D341Med (cell line): ENCODE measurements at regions not wholly inside any gene's neighbourhood (a gene's known extent, or its start where the extent isn't known, plus 50 kb on each side); places are given as distances from the start of the nearest gene placed in this dataset.
"Not testable (repeated sequence)": the region's sequence is repeated elsewhere in the genome, so short reads cannot be mapped to it uniquely, and the experiment has no call there.

Experiments used
- DNase-seq: peaks from one replicate; pipeline ENCODE4 v3.0.0; 2012; ENCODE audit warnings: low spot score

DNA sequence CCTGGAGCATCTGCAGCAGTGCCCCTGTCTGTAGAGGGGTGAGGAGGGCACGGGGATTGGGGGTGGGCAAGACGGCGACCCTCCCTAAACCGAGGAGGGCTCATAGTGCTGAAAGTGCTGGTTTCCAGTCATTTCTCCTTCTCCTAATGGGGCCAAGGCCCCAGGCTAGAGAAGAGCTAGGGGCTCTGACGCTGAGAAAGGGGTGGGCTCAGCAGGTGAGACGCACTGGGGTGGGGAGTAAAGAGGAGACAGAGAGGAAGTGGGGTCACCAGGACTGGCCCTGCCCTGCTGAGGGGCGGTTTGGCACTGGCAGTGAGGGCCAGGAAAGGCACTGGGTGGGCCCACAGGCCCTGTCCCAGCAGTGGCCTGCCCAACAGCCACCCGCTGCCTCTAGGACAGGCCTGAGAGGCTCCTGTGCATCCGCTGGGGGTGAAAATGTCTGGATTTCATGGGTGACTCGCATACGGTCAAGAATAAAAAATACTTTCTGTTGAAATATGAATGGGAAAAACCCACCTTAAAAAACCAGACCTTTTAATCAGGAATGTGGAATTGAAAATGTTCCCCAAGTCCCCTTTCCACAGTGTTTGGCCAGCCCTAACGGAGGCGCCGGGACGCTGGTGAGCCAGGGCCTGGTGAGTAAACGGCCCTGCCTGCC lies 122.4 kb upstream of the SMURF2 start:
- DNase-seq, result no peak

DNA sequence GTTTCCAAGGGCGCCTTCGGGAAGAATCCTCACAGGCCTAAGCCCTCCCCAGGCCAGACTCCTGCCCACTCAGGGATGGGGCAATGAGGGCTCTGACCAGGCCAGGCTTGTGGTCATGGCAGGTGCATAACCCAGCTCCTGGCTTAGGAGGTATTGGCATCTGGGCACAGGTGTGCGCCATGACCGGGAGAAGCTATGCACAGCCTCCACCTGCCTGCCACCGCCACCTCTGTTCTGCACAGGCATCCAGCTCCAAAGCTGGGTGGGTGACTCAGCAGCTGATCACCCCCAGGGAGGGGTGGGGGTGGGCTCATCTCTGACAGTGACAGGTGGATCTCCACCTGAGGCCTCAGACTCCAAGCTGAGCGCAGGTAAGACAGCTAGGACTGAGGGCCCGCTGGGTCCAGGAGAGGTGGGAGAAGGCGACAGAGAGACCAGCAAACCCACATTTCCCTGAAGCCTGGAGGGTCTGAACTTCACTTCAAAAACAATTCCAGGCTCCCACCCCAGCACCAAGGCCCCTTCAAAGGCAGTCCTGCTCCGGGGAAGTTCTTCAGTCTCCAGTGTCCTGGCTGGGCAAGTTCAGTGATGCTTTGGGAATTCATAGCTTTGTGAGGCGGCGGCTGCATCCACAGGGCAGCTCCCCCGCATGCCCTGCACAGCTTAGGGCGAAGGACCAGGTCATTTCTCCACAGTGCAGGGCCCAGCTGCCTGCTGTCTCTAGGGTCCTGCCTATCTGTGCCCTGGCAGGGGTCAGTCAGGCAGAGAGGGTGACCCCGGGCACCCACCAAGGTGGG lies 121.6 kb upstream of the SMURF2 start:
- no peak for DNase-seq

DNA sequence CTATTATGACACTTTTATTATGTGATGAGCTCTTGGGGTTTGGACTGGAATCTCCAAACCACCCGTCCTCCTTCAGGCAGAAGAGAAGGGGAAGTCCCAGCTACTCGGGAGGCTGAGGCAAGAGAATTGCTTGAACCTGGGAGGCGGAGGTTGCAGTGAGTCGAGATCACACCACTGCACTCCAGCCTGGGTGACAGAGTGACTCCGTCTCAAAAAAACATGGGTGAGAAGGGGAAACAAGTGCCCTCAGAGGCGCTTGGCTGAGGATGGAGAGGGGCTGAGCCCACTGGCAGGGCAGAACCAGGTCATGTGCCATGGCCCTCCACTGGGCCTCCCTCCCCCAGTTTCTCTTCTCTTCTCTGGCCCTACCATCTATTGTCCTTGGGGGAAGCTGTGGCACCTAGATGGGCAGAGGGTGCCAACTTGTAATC lies 120.9 kb upstream of the SMURF2 start:
- DNase-seq, result no peak

DNA sequence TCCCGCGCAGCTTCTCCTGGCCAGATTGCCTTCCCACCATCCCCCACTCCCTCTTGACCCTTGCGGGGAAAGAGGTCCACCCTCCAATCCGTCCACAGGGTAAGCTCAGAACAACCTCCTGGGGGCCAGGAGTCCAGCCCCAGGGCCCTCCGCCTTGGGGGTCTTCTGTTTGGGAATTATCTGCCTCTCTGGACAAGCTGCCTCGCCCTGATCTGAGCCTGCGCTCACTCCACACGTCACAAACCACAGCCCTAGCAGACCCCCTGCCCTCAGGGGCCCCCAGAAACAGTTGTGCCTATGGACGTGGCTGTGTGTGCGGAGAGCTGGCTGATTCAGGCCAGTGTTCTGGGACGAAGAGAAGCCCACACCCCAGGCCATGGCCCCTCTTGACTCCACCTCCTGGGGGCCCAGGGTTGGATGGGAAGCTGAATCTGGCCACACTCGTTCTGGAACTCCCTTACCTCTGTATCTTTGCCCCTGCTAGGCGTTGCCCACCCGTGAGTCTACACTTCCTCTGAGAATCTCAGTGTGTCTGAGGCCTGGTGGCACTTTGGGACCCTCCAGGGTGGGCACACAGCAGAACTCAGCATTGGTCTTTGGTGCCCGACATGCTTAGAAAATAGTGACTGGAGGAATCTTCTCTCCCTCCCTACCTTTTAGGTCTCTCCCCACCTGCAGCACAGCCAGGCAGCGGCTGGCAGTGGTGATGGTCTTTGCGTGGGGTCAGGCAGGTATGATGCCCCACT lies 119.9 kb upstream of the SMURF2 start:
- DNase-seq, result no peak

DNA sequence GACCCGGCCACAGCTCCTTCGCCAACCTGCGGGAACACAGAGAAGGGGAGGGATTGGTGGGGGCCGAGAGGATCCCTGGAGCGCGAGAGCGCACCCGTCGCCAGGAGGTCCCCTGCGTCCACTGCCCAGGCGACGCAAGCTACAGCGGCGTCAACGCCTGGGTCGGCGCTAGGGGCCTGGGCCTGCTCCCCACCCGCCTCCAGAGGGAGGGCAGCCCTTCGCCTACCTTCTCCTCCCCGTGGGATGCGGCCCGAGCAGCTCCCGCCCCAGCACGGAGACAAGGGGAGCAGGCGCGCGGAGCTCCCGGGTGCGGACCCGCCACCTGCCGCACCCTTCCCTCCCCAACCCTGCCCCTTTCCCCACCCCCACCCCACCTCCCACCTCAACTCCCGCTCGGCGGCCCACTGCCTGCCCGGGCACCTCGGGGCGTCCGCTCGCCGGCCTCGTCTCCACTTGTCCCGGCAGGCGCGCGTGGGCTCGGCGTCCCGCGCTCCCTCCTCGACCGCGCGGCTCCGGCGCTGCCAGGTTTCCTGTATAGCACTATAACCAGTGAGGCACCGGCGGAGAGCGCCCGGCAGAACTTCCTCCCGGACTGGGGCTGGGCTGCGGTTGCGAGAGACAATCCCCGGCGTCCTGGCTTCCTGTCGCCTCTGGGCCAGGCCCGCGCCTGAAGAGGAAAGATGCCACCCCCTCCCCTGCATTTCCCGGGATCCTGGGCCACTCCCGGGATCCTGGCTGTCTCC lies 119.1 kb upstream of the SMURF2 start:
- peak; percentile 35 for DNase-seq

DNA sequence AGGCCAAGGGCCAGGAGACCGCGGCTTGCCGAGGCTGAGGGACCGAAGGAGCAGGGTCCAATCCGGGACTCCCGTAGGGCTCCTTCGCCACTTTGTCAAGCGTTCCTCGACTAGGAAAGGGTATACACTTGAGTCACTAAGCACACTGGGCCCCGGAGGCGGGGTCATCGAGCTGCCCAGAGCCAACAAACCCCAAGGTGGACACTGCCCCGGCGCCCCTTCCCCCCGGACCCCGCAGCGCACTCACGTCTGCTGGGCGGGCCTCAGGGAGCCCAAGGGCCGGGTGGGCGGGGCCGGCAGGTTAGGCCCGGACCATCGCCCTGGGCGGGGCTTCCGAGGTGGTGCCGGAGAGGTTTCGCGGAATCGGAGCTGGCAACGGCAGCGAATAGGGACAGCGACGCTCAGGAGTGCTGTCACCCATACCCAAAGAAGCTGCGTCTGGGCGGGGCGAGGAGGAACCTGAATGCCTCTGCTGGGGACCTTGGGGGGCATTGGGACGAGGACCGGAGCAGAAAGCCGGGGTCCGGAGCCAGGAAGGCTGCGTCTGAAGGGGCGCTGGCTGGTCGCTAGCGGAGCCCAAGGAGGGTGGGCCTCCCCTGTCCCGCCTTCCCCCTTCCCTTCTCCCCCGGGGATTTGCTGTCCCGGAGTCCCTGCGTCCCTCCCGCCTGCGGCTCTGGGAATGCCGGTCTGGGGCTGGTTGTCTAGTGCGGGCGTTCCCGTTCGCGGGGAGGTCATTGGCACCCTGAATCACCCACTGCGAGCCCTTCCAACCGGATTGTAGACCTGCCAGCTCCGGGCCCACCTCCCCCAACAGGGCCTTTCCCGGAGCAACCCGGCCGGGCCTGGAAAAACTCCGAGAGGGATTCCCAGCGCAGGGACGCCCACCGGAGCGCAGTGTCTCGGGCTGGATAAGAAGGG lies 118.2 kb upstream of the SMURF2 start:
- DNase-seq, result peak; percentile 52

DNA sequence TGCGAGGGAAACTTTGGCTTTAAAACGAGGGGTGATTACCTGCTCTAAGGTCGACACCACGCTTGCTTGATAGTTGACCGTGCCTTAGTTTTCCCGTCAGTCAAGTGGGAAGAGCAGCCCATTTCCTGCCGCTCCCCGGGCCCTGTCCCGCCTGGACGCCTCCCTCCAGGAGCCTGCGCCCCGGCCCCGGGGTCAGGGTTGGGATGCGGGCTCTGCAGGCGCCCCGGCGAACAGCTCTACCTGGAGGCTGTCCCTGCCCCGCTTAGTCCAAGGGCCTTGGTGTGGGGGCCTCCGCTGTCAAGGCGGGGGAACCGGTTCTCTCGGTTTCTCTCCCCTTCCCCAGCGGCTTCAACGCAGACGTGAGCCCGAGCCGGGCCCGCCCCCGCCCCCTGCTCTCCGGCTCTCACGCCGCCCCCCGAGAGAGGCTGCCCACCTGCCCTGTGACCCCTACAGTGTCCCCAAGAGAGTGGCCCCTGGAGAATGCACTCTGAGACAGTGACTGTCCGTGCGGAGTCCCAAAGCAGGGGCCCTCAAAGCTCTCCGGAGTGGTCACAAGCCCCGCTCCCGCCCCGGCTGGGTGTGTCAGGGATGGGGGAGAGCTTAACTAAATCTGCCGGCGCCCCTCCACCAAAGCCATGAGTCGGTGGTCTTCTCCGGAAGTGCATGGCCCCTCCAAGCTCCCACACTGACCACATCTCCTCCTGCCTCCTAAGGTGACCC lies 117.4 kb upstream of the SMURF2 start:
- DNase-seq, result peak; percentile 33

DNA sequence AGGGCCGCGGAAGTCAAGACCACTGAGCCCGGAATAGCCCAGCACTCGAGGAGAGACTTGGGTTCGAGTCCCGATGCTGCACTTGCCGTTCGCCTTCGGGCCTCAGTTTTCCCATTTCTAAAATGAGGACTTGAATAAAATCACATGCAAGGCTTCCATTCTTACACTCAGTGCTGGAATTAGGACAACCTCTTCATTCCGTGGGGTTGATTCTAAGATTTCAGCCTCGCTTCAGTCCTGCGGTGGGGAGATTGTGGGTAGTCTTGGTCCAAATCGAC lies 116.9 kb upstream of the SMURF2 start:
- DNase-seq, result not testable (repeated sequence)

DNA sequence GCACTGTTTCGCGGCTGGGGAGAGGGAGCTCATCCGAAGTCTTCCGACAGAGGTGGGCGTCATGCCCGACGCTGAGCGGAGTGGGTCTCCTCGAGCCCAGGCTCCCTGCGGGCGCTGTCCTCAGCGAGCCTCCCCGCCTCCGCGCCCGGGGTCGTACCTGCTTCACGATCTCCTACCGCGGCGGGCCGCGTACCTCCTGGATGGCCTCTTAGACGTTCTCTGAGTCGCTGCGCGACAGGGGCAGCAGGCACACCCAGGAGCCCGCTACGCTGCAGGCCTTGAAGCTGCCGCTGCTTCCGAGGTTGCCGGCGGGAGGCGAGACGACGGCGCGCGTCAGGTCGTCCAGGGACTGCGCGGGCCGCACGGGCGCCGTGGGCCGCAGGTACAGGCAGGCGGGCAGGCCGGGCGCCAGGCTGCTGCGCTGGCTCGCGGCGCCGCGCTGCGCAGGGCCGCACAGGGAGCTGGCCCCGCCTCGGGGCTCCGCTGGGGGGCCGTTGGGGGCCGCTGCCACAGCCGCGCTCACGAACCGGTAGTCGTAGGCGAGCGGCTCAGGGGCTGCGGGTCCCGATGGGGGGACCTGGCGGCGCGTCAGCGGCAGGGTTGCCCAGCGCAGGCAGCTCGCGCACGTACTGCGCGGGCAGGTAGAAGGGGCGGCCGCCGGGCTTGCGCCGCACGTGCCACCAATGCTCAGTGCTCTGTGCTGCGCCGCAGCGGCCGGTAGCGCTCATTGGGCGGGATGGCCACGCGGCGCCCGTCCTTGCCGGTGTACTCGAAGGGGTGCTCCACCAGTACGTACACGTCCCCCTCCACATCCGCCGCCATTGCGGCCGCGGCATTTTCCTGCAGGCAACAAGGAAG lies 116.4 kb upstream of the SMURF2 start:
- peak; percentile 56 for DNase-seq

DNA sequence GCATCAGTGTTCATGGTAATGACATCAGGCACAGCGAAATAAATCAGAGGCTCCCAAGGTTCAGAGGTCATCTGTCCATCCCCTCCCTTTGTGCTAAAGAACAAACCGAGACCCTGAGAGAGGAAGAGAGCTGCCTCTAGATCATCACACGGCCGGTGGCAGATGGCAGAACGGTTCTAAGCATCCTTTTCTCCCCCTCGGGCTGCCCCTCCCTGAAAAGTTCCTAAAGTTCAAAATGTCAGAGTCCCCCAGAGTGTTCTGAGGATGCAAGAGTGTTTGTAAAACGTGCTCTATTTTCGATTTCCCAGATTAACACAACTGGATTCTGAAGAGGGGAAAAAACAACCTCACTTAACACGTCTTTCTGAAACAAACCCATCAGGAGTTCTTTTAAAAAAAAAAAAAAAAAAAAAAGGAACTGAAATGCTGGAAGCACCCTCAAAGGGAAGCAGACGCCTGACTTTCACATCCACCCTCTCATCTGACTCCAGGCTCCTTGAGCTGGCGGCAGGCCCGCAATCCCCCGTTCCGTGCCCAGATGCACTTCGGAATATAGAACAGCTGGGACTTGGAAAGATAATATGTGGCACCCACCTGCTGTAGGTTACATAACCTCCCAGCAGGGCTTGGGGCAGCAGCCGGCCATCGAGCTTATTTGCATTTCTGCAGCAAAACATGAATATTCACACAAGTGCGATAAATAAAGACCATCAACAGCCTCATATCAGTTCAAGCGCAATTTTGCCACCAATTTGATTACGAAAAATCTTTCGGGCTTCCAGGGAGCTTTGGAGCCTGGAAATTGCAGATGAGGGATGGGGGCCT lies 115.5 kb upstream of the SMURF2 start:
- DNase-seq, result peak; percentile 51

DNA sequence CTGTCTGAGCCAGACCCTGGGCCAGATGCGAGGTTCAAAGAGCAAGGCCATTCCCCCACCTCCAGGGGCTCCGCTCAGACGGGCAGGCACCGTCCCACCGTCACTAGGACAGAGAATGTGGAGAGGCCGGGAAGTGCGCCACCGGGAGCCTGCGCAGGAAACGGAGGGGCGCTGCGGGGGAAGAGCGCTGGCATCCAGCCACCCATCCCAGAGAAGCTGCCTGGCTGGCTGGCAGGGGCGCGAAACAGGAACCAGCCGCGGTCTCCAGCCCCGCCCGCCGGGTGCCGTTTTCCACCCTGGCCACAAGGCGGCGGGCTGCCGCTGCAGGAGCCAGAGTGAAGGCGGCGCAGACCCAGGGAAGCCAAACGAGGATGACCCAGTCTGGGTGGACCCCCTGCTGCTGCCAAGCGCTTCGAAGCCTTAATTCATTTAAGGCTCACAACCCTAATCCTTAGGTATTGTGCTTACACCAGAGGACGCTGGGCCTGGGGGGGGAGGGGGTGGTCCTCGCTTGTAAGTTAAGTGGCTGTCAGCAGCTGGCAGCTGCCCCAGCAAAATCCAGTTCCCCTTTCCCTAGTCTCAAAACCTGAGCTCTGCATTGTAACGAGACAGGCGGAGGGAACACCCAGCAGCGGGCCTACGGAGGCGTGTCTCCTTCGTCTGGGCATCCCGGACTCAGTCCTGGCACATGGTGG lies 114.8 kb upstream of the SMURF2 start:
- peak; percentile 95 for DNase-seq

DNA sequence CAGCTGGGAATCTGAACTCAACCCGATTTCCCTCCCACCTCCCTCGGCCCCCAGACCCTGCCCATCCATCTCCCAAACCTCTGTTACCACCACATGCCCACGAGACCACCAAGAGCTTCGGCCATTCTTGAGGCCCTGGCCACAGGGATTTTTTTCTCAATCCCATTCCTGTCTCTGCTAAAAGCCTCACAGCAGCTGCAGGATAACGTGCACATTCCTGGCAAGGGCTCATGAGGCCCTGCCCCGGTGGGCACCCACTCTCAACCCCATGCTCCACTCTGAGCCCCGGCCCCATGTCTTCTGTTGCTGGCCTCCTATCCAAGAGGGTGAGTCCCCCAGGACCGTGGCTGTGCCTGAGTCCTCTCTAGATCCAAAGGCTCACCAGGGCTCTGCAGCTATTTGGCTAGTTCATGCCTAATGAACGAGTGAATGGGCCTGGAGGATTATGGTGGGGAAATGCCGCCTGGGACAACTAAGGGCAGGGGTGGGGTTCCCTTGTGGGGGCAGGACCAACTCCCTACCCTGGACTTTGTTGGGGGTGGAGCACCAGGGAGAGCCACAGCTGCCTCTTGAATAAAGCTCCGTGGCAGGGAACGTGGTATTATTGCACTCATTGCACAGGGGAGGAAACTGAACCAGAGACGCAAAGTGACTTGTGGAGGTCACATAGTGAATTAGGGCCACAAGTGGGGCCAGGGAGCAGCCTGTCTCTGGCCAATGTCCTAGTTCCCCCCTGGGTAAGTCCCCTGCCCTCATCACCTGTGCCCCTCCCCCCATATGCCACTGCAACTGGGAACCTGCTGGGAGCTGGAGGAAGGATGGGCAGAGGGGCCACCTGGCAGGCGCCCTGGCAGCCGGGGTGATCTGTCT lies 113.8 kb upstream of the SMURF2 start:
- DNase-seq, result no peak

DNA sequence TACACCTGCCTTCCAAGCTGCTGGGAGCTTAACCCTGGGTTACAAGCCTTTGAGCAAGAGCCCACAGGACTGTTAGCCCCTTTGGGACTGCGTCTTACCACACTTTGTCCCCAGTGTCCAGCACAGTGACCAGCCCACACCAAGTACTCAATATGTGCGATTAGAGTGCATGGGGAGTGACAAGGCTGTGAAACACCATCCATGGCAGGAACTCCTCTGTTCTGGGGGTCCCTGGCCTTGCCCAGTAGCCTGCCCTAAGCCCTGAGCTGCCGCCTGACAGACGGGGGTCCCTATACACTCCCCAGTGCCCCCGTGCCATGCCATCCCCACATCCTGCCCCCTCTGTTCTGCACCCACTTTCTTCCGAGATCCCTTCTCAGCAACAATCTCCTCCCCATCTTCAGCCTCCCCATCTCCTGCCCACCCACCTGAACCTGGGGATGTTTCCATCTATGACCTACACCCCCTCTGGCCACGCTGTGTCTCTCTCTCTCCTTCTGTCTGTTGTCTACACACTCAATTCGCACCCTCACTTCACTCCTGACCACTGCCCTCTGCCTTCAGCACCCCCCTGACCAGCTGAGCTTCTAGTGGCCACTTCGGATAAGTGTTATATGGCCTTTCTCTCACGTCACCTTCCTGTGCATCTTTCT lies 112.9 kb upstream of the SMURF2 start:
- no peak for DNase-seq

DNA sequence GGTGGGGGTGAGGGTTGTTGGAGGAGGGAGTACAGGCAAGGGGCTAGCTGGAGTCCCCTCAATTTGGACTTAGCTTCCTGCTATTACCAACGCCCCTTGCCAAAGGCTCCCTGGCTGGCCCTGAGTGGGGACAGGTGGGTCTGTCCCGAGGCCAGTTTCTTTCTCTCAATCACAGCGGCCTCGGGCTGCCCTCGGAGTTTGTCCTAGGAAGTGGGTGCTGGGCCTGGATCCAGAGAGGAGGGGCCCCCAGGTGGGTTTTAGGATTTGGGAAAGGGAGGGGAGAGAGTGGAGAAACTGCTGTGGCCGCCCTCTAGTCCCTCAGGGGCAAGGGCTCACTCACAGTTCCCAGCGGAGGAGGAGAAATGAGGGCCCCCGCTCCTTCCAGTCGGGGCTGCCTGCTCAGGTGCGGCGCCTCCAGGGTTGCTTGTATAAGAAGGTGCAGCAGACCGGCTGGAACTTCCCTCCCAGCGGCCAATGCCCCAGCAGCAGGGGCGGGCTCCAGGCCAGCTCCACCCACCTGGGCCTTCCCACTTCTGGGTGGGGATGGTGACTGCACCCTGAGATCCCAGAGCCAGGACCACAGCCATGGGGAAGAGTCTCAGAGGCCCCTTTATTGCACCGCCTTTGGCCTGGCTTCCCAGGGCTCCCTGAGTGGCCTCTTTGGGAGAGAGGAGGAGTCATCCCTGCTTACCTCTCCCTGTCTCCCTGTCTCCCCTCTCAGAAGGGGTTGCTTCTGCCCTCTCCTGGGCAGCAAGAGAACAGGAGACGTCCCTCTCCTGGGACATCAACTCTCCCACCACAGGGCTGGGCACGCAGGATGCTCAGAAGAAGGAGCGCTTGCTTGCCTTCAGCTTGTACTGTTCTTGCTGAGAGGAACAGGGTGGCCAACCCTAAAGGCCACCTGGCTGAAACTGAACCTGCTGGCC lies 112.0 kb upstream of the SMURF2 start:
- peak; percentile 74 for DNase-seq

DNA sequence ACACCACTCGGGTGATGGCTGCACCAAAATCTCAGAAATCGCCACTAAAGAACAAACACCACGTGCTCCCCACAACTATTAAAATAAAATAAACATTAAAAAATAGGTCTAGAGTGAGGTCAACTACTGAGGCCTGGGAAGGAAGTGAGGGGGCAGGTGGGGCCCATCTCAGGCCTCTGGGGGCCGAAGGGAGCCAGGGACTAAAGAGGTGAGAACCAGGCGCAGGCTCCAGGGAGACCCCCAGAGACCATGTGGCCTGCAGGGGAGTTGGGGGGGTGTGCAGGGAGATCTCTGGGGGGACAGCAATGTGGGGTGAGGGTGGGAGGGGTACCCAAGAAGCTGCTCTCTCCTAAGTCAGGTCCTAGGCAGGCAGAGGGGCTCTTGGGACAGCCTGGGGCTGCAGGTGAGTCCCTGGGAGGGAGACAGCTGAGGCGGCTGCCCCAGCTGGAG lies 111.3 kb upstream of the SMURF2 start:
- no peak for DNase-seq
